ENCODE measurements at regions not wholly inside any gene's neighbourhood (a gene's known extent, or its start where the extent isn't known, plus 50 kb on each side); places are given as distances from the start of the nearest gene placed in this dataset.

- no peak for DNase-seq
These were observed 223.4 kb downstream of the SPTSSA start for GRCh38 chr14:34238610-34239009.

DNA sequence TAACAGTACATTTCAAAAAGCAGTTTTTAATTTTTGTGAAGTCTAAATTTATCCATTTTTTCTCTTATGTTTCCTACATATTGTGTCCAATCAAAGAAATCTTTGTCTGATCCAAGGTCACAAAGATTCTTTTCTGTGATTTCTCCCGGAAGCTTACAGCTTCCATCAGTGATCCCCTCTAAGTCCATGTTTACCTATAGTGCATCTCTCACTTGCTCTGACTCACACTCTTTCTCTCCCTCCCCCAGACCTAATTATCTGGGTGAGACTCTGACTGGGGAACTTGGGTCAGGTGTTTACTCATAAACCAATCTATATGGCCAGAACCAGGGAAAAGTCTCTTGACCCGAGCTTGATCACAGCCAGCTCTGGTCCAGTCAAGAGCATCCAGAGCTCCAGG lies 224.4 kb downstream of the SPTSSA start:
- DNase-seq: no peak

DNA sequence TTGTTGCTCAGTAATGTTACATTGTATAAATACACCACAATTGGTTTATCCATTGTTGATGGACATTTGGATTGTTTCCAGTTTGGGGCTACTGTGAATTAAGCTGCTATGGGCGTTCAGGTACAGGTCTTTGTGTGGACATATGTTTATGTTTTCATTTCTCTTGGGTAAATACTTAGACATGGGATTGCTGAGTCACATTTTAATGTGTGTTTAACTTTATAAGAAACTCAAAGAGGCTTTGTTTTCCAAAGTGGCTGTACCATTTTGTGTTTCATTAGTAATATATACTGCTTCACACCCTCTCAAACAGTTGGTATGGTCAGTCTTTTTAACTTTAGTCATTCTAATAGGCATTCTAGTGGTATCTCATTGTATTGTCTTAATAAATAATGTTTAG lies 225.0 kb downstream of the SPTSSA start:
- peak; percentile 77 for DNase-seq

DNA sequence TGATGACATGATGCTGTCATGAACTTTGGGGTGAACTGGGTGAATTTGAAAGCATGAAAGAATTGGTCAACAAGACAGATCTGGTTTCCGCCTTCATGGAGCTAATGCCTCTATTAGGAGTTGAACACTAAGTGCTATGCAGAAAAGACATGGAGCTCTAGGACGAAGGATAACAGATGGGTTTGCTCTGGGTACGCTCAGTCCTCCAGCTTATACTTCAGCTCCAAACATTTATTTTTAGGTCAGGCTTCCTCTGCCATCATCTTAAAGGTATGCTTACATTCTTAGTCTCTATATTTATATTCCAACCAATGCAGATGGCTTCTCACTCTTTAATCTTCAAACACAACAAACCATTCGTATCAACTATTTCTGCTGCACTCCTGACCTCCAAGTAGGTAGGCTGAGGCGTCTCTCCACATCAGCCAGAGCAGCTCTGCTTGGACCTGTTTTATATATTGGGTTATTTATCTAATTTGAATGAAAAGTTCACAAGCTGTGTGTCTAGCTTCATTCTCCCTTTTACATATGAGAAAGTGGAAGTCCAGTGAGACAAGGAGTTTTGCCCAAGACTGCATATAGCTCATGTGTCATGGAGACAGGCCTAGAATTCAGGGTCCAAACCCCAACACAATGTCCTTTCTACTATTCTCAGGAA lies 226.3 kb downstream of the SPTSSA start:
- DNase-seq: no peak

DNA sequence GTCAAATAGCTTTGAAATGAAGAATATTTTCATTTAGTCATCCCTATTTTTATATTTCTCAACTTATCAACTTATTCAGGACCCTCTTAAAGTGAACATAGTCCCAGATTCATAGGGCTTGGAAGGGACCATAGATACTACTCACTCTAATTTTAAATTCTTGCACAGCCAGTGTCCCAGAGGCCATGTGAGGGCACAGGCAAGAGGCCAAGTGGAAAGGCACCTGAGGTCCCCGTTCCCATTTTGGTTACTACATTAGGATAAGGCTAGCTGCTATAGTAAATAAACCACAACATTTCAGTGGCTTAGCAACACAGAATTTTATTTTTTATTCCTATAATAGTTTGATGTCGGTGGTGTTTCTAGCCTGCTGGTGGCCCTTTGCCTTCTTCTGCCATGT lies 227.8 kb downstream of the SPTSSA start:
- DNase-seq: no peak

GRCh38 chr14:34233619-34234018 lies 228.4 kb downstream of the SPTSSA start:
- DNase-seq: no peak

GRCh38 chr14:34232790-34233189 lies 229.2 kb downstream of the SPTSSA start:
- DNase-seq: no peak

DNA sequence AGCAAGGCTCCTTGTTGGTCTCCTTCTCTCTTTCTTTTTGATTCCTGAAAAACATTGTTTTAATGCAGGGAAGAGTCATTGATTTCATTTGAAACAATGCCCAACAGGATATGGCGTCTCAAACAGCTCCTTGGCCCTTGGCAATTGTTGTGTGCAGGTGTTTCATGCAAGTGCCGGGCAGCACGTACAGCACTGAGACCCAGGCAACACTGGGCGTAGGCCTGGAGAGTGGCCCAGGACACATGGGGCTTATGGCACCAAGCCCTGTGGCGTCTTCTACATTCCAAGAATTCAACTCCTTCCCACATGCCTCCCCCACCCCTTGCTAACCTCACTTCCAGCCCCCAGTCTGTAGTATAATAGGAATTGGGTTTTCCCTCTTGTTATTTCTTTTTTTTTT lies 230.4 kb downstream of the SPTSSA start:
- no peak for DNase-seq

GRCh38 chr14:34229140-34229539 lies 232.9 kb downstream of the SPTSSA start:
- no peak for DNase-seq

DNA sequence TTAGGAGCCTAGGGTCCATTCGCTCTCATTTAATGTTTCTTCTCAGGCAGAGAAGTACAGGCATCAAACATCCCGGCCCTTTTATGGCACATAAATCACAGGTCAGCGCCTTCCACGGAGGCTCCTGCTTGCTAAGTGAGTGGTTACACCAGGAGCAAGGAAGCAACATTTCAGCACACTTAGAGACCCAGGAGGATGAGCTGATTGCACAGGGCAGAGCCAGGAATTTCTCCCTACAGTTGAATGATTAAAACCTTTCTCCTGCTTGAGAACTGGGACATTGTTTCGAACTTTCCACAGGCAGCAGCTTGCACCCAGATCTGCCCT lies 233.4 kb downstream of the SPTSSA start:
- no peak for DNase-seq

GRCh38 chr14:34227834-34228649 lies 234.0 kb downstream of the SPTSSA start:
- DNase-seq: peak; percentile 75

DNA sequence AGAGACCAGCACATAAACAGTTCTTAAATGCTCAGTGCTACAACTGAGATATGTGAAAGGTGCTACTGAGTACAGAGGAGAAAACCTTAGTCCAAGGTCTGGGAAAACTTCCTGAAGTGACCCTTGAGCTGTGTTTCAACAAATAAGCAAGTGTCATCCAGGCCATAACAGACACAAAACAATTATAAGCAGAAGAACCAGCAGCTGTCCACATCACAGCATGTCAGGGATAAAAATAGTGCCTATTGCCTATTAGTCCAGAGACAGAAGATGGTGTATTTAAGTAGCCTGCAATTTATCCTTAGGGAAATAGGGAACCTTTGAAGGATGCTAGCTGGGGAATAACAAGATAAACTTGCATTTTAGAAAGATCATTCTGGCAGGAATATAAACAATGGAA lies 237.8 kb downstream of the SPTSSA start:
- no peak for DNase-seq

- DNase-seq: no peak
These were observed 238.5 kb downstream of the SPTSSA start for GRCh38 chr14:34223373-34224148.

DNA sequence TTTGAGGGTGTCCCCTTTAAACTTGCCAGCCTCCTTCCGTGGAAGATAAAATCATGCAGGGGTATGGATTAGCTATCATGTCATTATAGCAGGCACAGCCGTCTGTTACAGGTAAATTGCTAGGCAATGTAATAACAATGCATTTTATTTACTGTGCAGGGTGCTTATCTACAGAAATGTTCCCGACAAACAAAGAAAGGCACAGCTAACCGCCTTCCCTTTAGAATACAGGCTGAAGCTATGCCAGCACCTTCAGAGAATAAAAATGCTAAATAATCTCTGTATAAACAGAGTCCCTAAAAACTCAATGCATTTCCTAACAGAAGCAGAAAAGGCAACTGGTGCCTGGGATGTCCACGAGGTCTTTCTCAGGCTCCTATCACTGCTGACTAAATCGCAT lies 239.2 kb downstream of the SPTSSA start:
- DNase-seq: peak; percentile 13

DNA sequence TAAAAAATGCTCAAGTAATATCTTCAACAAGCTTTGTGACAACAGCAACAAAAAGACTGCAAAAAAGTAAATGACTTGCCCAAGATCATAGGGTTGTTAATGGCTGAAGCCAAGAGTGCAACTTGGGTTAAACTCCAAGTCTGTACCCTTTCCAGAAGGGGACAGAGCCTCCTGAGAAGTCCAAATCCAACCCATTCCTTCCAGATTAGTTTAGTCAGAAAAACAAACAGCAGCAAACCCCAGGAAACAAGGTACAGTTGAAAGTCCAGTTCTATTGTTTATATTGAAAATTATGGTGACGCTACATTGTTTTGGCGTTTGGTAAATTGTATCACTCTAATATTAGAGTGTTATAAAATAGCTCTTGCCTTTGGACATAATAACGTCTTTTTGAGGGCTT lies 239.9 kb downstream of the SPTSSA start:
- no peak for DNase-seq

GRCh38 chr14:34220921-34221320 lies 241.1 kb downstream of the SPTSSA start:
- DNase-seq: no peak

- no peak for DNase-seq
These were observed 241.7 kb downstream of the SPTSSA start for GRCh38 chr14:34220378-34220706.

DNA sequence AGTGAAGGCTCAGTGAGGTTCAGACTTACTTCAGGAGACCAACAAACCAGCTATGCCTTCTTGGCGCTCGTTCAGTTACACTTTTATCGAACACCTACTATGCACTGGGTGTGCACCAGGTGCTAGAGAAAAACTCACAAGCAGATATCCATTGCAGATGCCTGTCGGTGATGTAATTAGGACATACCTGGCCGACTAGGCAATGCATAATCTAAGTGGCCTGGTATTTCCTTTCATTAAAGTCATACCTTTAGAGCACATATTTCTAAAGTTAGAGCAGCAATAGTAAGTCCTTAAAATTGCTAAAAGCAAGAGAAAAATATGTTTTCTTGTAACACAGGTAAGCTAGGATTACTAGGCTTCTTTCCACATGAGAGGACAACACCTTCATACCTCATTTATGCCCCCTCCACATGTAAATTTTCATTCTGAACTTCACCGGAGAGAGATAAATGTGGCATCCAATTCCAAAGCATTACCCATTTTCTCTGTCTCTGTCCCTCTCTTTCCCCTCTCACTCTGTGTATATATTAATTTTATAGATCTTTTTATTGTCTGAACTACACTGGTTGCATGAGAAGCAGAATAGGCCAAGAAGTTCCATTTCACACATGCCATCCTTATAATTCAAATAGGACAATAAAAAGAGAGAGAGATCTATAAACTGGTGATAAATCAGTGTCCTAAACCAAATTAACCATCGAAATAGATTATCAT lies 242.2 kb downstream of the SPTSSA start:
- no peak for DNase-seq

- DNase-seq: no peak
These were observed 243.2 kb downstream of the SPTSSA start for GRCh38 chr14:34218881-34219280.

DNA sequence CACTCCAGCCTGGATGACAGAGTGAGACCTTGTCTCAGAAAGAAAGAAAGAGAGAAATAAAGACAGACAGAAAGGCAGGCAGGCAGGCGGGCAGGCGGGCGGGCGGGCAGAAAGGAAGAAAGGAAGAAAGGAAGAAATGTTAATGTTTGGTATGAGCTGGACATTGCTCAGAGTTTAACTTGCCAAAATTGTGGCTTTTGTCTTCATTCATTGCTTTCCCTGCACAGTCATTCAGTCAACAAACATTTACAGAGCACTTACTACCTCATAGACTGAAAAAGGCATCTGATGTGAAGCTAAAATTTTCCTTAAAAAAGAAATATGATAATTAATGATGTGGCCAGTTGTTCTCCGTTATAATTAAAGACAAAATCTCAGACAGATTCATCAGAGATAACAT lies 247.1 kb downstream of the SPTSSA start:
- no peak for DNase-seq

DNA sequence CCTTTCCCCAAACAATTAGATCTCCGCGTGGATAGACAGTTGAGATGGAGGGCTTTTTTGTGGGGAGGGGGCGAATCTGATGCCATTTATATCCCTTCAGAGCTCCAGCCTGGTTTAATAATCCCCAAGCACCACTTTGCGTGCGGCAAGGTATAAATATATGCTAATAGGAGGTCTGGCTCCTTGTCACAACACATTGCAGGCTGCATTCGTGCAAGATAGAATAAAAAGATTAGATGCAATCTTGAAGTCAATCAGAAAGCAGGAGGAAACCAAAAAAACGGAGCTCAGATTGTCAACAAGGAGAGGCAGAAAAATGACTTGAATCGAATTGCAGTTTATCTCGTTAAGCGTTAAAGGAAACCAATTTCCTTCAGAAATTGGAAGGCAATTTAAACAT lies 248.7 kb downstream of the SPTSSA start:
- DNase-seq: no peak

DNA sequence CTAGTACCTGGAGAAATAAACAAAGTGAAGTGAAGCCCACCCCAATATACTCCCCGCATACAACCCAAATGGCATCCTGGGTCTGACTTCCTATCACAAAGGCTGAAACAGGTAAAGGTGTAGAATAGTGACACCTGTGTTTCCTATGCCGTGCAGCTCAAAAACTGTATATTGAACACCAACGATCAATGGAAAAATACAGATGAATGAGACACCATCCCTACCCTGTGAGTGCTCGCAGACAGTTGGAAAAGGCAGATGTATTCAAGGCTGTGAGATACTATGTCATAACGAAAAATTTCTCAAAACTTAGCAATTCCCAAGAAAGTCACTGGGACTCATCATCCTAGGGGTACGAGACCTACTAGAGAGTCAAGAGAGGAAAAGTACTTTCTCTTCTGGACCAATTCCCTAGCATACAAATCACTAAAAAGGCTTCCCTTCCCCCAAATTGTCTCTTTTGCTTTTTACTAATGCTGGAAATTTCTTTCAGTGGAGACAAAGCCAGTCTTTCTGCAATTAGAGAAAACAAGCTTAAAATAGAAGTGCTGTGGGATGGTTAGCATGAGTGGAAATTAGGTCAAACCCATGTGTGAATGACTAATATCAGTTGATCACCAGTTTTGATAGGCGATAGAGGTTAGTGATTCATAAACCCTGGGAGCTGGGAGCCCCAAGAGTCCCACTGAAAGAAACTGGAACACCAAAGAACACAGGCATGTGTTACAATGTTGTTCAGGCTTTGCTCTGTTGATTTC lies 249.7 kb downstream of the SPTSSA start:
- DNase-seq: no peak

DNA sequence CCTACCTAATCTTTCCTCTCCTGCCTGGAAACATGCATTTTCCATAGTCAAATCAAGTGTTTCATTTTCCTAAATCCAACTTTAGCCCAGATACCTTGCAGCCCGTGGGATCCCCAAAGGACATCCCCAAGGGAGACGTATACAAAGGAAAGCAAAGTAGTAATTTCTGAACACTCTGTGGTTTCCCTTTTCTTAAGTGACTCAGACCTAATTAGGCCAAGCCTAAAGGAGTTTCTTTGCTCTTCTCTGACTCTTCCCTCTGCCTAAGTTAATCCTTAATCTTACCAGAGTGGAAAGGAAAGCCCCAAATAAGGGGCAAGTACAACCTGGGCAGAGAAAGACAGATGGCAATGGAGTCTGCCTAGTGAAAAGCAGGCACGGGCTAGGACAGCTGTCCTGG lies 250.3 kb downstream of the SPTSSA start:
- no peak for DNase-seq

All from NCI-H774 (cell line).